Kidney (tissue), 13 donors: ENCODE measurements at regions not wholly inside any gene's neighbourhood (a gene's known extent, or its start where the extent isn't known, plus 50 kb on each side); places are given as distances from the start of the nearest gene placed in this dataset.

ENCODE experiments used
- DNase-seq, 5 donors: peaks; one replicate each; pipeline ENCODE4 v3.0.0-alpha.2; 2013 to 2020
- FAIRE-seq: peaks from 2 replicates; lab custom pipeline; 2012; peaks lifted over from hg19 to GRCh38; lab: Jason Lieb, UNC
- H3K27ac ChIP-seq, 2 donors: one replicate each; pipeline ENCODE4 v1.7.0; 2013; ENCODE audit warnings: low read depth in 2 of 2, low read length in 2 of 2, inconsistent platforms in 1 of 2
- H3K27me3 ChIP-seq: one replicate; pipeline ENCODE4 v1.7.1; 2013; ENCODE audit warnings: low read length, inconsistent platforms; ENCODE audit not compliant: control insufficient read depth, insufficient read depth
- H3K36me3 ChIP-seq, 3 donors: one replicate each; pipeline versions ENCODE4 v1.7.0 to v1.7.1; 2013; ENCODE audit warnings: low read length in 3 of 3, control low read depth in 1 of 3, inconsistent platforms in 1 of 3; ENCODE audit not compliant: insufficient read depth in 3 of 3, control insufficient read depth in 2 of 3
- H3K4me1 ChIP-seq, 3 donors: one replicate each; pipeline versions ENCODE4 v1.7.0 to v1.7.1; 2013; ENCODE audit warnings: low read length in 3 of 3, inconsistent platforms in 1 of 3, low read depth in 1 of 3; ENCODE audit not compliant: control insufficient read depth in 2 of 3, insufficient read depth in 2 of 3
- H3K4me3 ChIP-seq, 3 donors: one replicate each; pipeline versions ENCODE4 v1.7.0 to v1.8.1; 2013; ENCODE audit warnings: low read length in 3 of 3, control low read depth in 1 of 3, inconsistent platforms in 1 of 3
- H3K9ac ChIP-seq, 3 donors: one replicate each; pipeline versions ENCODE4 v1.7.0 to v1.7.1; 2013; ENCODE audit warnings: low read length in 3 of 3, control low read depth in 1 of 3, inconsistent platforms in 1 of 3
- H3K9me3 ChIP-seq, 3 donors: one replicate each; pipeline versions ENCODE4 v1.7.0 to v1.7.1; 2013; ENCODE audit warnings: low read length in 3 of 3, control low read depth in 1 of 3, inconsistent platforms in 1 of 3; ENCODE audit not compliant: control insufficient read depth in 2 of 3, insufficient read depth in 1 of 3
- CTCF ChIP-seq: IDR thresholded peaks from 3 replicates; pipeline ENCODE4 v1.5.1; 2012; ENCODE audit warnings: mild to moderate bottlenecking, moderate library complexity, borderline replicate concordance; ENCODE audit not compliant: insufficient read depth; ENCODE audit errors: extremely low read depth
- intact Hi-C: fragments of 100-400 bp; cut with DNase I; formaldehyde crosslinking; loops from one replicate; pipeline ENCODE4 v1.11.1; 2022
- donor health status: control.
- donor health status: control.
- donor health status: control.
- donor health status: control.
- donor health status: control.
- donor health status: DM: yes; HTN: yes; CAD: no.
- donor health status: Normal renal cell carcinoma (clear cell type).

GRCh38 chr6:156688620-156688971 lies 88.6 kb upstream of the ARID1B start:
- H3K9ac ChIP-seq, result no peak overlapping the region
- H3K4me3 ChIP-seq, result peak overlapping the region in 1 of 3 donors; percentile 88
- no peak for FAIRE-seq
- H3K27me3 ChIP-seq, result no peaks in the 10 kb centered on the region
- no peak overlapping the region for H3K27ac ChIP-seq
- H3K9me3 ChIP-seq, result no peaks in the 10 kb centered on the region
- no peak for TF ChIP-seq CTCF
- H3K36me3 ChIP-seq, result no peaks in the 10 kb centered on the region
- H3K4me1 ChIP-seq, result peaks cover 0 to 5% (median 4%) of the 10 kb centered on the region in 3 donors
- DNase-seq, result no peak
- intact Hi-C loops, result no loop called here

GRCh38 chr6:156687789-156688619 lies 89.2 kb upstream of the ARID1B start:
- intact Hi-C loops, result no loop called here
- FAIRE-seq, result no peak

GRCh38 chr6:156686995-156687788 lies 90.0 kb upstream of the ARID1B start:
- intact Hi-C loops, result no loop called here

More at GRCh38 chr6:156687789-156688619, 89.2 kb upstream of the ARID1B start:
- peak overlapping the region; percentile 92 to 95 for H3K27ac ChIP-seq
- H3K4me3 ChIP-seq, result peak overlapping the region; percentile 62 to 88 (median 75)
- no peaks in the 10 kb centered on the region for H3K9me3 ChIP-seq
- no peaks in the 10 kb centered on the region for H3K27me3 ChIP-seq
- peak in 2 of 5 donors; percentile 84 to 87 for DNase-seq
- peaks cover 0 to 5% (median 4%) of the 10 kb centered on the region in 3 donors for H3K4me1 ChIP-seq
- no peak for TF ChIP-seq CTCF
- peak overlapping the region; percentile 51 to 75 (median 74) for H3K9ac ChIP-seq
- no peaks in the 10 kb centered on the region for H3K36me3 ChIP-seq

More at GRCh38 chr6:156686995-156687788, 90.0 kb upstream of the ARID1B start:
- TF ChIP-seq CTCF, result no peak
- Histone ChIP-seq H3K36me3 (no peaks in the 10 kb centered on the region), H3K9me3 (no peaks in the 10 kb centered on the region), H3K9ac (peak overlapping the region; percentile 80 to 90 (median 81)), H3K4me1 (peaks cover 0 to 5% (median 4%) of the 10 kb centered on the region in 3 donors), H3K27me3 (no peaks in the 10 kb centered on the region), H3K27ac (peak overlapping the region; percentile 97 to 99), H3K4me3 (peak overlapping the region; percentile 82 to 88 (median 82))
- no peak for FAIRE-seq
- DNase-seq, result peak; percentile 94 to 98 (median 95)
